HEK293 (cell line): ENCODE measurements at regions not wholly inside any gene's neighbourhood (a gene's known extent, or its start where the extent isn't known, plus 50 kb on each side); places are given as distances from the start of the nearest gene placed in this dataset.

Experiments used
- ATF2 ChIP-seq: fragments of 450-650 bp; formaldehyde crosslinking; IDR thresholded peaks from 2 replicates; pipeline ENCODE4 v1.5.1; 2016; ENCODE audit warnings: missing biosample characterization, missing genetic modification characterization, low read depth
- EGR2 ChIP-seq: fragments of 450-650 bp; formaldehyde crosslinking; IDR thresholded peaks from 2 replicates; pipeline ENCODE4 v1.5.1; 2016; ENCODE audit warnings: low read depth, missing biosample characterization, missing genetic modification characterization
- MEIS1 ChIP-seq: sonication (generic); formaldehyde crosslinking; IDR thresholded peaks from 2 replicates; pipeline ENCODE4 v1.8.1; 2022; ENCODE audit warnings: missing genetic modification reagents, mild to moderate bottlenecking, borderline replicate concordance
- SETDB1 ChIP-seq: IDR thresholded peaks from one replicate; pipeline ENCODE4 v1.6.1; 2017; ENCODE audit warnings: mild to moderate bottlenecking, low read length, moderate library complexity, mixed read lengths; ENCODE audit not compliant: insufficient read length
- ZBTB8A ChIP-seq: fragments of 450-650 bp; formaldehyde crosslinking; IDR thresholded peaks from 2 replicates; pipeline ENCODE4 v1.5.1; 2016; ENCODE audit warnings: missing biosample characterization, missing genetic modification characterization
- ZFP3 ChIP-seq: fragments of 450-650 bp; formaldehyde crosslinking; IDR thresholded peaks from 2 replicates; pipeline ENCODE4 v1.5.1; 2016; ENCODE audit warnings: low read depth, missing biosample characterization, missing genetic modification characterization
- ZNF24 ChIP-seq: fragments of 450-650 bp; formaldehyde crosslinking; IDR thresholded peaks from 2 replicates; pipeline ENCODE4 v1.5.1; 2016; ENCODE audit warnings: missing biosample characterization, missing genetic modification characterization
- ZNF274 ChIP-seq, 2 experiments: fragments of 200-500 bp in 1 of 2; fragments of 450-650 bp in 1 of 2; sonication (Bioruptor generic) in 1 of 2; formaldehyde crosslinking in 1 of 2; IDR thresholded peaks; 2 replicates each; pipeline versions ENCODE4 v1.5.1 to v1.6.1; 2014 to 2016; ENCODE audit warnings: borderline replicate concordance in 1 of 2, inconsistent platforms in 1 of 2, low read length in 1 of 2, missing biosample characterization in 1 of 2, missing genetic modification characterization in 1 of 2
- ZNF416 ChIP-seq: fragments of 450-650 bp; formaldehyde crosslinking; IDR thresholded peaks from 2 replicates; pipeline ENCODE4 v1.5.1; 2016; ENCODE audit warnings: missing biosample characterization, missing genetic modification characterization
- ZNF670 ChIP-seq: fragments of 450-650 bp; formaldehyde crosslinking; IDR thresholded peaks from 2 replicates; pipeline ENCODE4 v1.5.1; 2016; ENCODE audit warnings: missing biosample characterization, missing genetic modification characterization, low read depth
- ZSCAN5A ChIP-seq: fragments of 450-650 bp; formaldehyde crosslinking; IDR thresholded peaks from 2 replicates; pipeline ENCODE4 v1.5.1; 2016; ENCODE audit warnings: missing biosample characterization, missing genetic modification characterization
- TF ChIP-seq, protein P1 (sequence below): fragments of 450-650 bp; formaldehyde crosslinking; IDR thresholded peaks from 2 replicates; pipeline ENCODE4 v1.5.1; 2016; ENCODE audit warnings: missing biosample characterization, missing genetic modification characterization
- TF ChIP-seq, protein P2 (sequence below): fragments of 450-650 bp; formaldehyde crosslinking; IDR thresholded peaks from 2 replicates; pipeline ENCODE4 v1.5.1; 2016; ENCODE audit warnings: missing biosample characterization, missing genetic modification characterization, low read depth

DNA sequence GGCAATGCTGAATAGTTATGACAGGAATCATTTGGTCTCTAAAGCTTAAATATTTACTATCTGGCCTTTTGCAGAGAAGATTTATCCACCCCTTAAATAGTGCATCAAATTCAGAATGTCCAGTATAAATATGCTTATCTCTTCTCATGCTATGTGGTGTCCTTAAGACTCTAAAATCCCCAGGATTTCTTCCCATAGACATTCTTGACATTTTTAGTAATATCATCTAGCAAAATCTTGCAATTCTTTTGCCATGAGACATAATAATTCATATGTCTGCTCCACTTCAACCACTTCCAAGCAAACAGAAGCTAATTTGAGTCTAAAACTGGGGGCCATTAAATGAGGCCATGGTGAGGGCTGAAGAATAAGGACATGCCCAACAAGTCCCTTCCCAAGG is 1923.4 kb upstream of the CDH9 start:
- TF ChIP-seq, protein P1, sequence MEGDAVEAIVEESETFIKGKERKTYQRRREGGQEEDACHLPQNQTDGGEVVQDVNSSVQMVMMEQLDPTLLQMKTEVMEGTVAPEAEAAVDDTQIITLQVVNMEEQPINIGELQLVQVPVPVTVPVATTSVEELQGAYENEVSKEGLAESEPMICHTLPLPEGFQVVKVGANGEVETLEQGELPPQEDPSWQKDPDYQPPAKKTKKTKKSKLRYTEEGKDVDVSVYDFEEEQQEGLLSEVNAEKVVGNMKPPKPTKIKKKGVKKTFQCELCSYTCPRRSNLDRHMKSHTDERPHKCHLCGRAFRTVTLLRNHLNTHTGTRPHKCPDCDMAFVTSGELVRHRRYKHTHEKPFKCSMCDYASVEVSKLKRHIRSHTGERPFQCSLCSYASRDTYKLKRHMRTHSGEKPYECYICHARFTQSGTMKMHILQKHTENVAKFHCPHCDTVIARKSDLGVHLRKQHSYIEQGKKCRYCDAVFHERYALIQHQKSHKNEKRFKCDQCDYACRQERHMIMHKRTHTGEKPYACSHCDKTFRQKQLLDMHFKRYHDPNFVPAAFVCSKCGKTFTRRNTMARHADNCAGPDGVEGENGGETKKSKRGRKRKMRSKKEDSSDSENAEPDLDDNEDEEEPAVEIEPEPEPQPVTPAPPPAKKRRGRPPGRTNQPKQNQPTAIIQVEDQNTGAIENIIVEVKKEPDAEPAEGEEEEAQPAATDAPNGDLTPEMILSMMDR (tag by site-specific recombination), result no peak
- no peak for TF ChIP-seq EGR2 (tag by site-specific recombination)
- TF ChIP-seq ZNF24 (tag by site-specific recombination), result no peak
- no peak for TF ChIP-seq ZNF670
- no peak for TF ChIP-seq SETDB1
- TF ChIP-seq ATF2, result no peak
- TF ChIP-seq MEIS1, result no peak
- TF ChIP-seq ZSCAN5A (tag by site-specific recombination), result no peak
- no peak for TF ChIP-seq ZNF274 (IDR thresholded peaks at IDR 0.05; ENCODE audit: low read length)
- TF ChIP-seq ZNF274 (tag by site-specific recombination; IDR thresholded peaks at IDR 0.05; ENCODE audit: borderline replicate concordance), result no peak
- no peak for TF ChIP-seq ZBTB8A (tag by site-specific recombination)
- TF ChIP-seq ZFP3 (tag by site-specific recombination), result no peak
- TF ChIP-seq, protein P2, sequence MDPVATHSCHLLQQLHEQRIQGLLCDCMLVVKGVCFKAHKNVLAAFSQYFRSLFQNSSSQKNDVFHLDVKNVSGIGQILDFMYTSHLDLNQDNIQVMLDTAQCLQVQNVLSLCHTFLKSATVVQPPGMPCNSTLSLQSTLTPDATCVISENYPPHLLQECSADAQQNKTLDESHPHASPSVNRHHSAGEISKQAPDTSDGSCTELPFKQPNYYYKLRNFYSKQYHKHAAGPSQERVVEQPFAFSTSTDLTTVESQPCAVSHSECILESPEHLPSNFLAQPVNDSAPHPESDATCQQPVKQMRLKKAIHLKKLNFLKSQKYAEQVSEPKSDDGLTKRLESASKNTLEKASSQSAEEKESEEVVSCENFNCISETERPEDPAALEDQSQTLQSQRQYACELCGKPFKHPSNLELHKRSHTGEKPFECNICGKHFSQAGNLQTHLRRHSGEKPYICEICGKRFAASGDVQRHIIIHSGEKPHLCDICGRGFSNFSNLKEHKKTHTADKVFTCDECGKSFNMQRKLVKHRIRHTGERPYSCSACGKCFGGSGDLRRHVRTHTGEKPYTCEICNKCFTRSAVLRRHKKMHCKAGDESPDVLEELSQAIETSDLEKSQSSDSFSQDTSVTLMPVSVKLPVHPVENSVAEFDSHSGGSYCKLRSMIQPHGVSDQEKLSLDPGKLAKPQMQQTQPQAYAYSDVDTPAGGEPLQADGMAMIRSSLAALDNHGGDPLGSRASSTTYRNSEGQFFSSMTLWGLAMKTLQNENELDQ (tag by site-specific recombination), result no peak
- no peak for TF ChIP-seq ZNF416 (tag by site-specific recombination)
